IMR-90 (cell line): ENCODE measurements at regions not wholly inside any gene's neighbourhood (a gene's known extent, or its start where the extent isn't known, plus 50 kb on each side); places are given as distances from the start of the nearest gene placed in this dataset.

Source experiments
- ATAC-seq: fragments of 200-7000 bp; cut with Tn5 transposase; 2 replicates; pipeline ENCODE4 v1.9.1; 2020; ENCODE audit warnings: low read depth, mild to moderate bottlenecking, moderate library complexity
- BruUV-seq: library from RNA; stranded (reverse); fragments of 400-500 nt; replicated peaks from 2 replicates; lab custom pipeline; 2021; lab: Mats Ljungman, UMichigan
- CTCF ChIA-PET: fragments of 300-600 bp; formaldehyde crosslinking; extraction: SDS; loops from one replicate; lab custom pipeline; 2021; ENCODE audit warnings: antibody characterized with exemption; lab: Yijun Ruan, JAX
- POLR2A ChIA-PET: fragments of 300-600 bp; sonication (Branson Sonifier 250); formaldehyde crosslinking; loops from one replicate; lab custom pipeline; 2022; ENCODE audit warnings: antibody characterized with exemption; ENCODE audit not compliant: unreplicated experiment; lab: Charles Lee
- DNase-seq: peaks from one replicate; pipeline ENCODE4 v3.0.0; 2013
- H2AFZ ChIP-seq: replicated peaks from 2 replicates; pipeline ENCODE3; 2013; ENCODE audit warnings: low read length, mild to moderate bottlenecking; ENCODE audit not compliant: poor library complexity
- H2AK5ac ChIP-seq: 2 replicates; pipeline ENCODE4 v1.6.1; 2013; ENCODE audit warnings: low read depth, low read length, inconsistent platforms
- H2AK9ac ChIP-seq: replicated peaks from 2 replicates; pipeline ENCODE3; 2013; ENCODE audit warnings: mild to moderate bottlenecking, low read depth, low read length, moderate library complexity; ENCODE audit not compliant: poor library complexity
- H2BK120ac ChIP-seq: 2 replicates; pipeline ENCODE4 v1.6.1; 2013; ENCODE audit warnings: low read depth, low read length, inconsistent platforms
- H2BK15ac ChIP-seq: 3 replicates; pipeline ENCODE4 v1.6.1; 2013; ENCODE audit warnings: low read depth, low read length, inconsistent platforms
- H2BK20ac ChIP-seq: 2 replicates; pipeline ENCODE4 v1.6.1; 2013; ENCODE audit warnings: low read depth, mild to moderate bottlenecking, inconsistent platforms, low read length, moderate library complexity
- H2BK5ac ChIP-seq: 2 replicates; pipeline ENCODE4 v1.6.1; 2013; ENCODE audit warnings: mild to moderate bottlenecking, low read depth, low read length, inconsistent platforms; ENCODE audit not compliant: poor library complexity, severe bottlenecking
- H3K14ac ChIP-seq: replicated peaks from 2 replicates; pipeline ENCODE4 v1.6.1; 2013; ENCODE audit warnings: low read depth, low read length, inconsistent platforms
- H3K18ac ChIP-seq: 2 replicates; pipeline ENCODE4 v1.6.1; 2013; ENCODE audit warnings: low read depth, low read length, control low read depth
- H3K23ac ChIP-seq: 2 replicates; pipeline ENCODE4 v1.6.1; 2013; ENCODE audit warnings: low read depth, low read length, inconsistent platforms
- H3K27ac ChIP-seq: 2 replicates; pipeline ENCODE4 v1.5.1; 2013; ENCODE audit warnings: mild to moderate bottlenecking, control low read depth, low read length; ENCODE audit not compliant: insufficient read depth
- H3K27me3 ChIP-seq: 2 replicates; pipeline ENCODE4 v1.6.1; 2013; ENCODE audit warnings: low read length; ENCODE audit not compliant: control insufficient read depth, insufficient read depth
- H3K36me3 ChIP-seq: 2 replicates; pipeline ENCODE4 v1.6.1; 2013; ENCODE audit warnings: low read length, mixed read lengths; ENCODE audit not compliant: control insufficient read depth, insufficient read depth
- H3K4ac ChIP-seq: 2 replicates; pipeline ENCODE4 v1.6.1; 2013; ENCODE audit warnings: low read depth, low read length, inconsistent platforms
- H3K4me1 ChIP-seq: 2 replicates; pipeline ENCODE4 v1.6.1; 2013; ENCODE audit warnings: low read length, mixed read lengths; ENCODE audit not compliant: control insufficient read depth, insufficient read depth
- H3K4me2 ChIP-seq: 2 replicates; pipeline ENCODE4 v1.6.1; 2013; ENCODE audit warnings: low read depth, mild to moderate bottlenecking, control low read depth, low read length, moderate library complexity
- H3K4me3 ChIP-seq: 2 replicates; pipeline ENCODE4 v1.5.1; 2013; ENCODE audit warnings: low read depth, mild to moderate bottlenecking, control low read depth, low read length, moderate library complexity; ENCODE audit not compliant: insufficient read depth
- H3K56ac ChIP-seq: 2 replicates; pipeline ENCODE4 v1.6.1; 2013; ENCODE audit warnings: low read length, inconsistent platforms; ENCODE audit not compliant: insufficient read depth; ENCODE audit errors: extremely low read depth
- H3K79me1 ChIP-seq, 2 experiments: 2 replicates each; pipeline ENCODE4 v1.6.1; 2013; ENCODE audit warnings: low read length in 2 of 2, inconsistent platforms in 1 of 2, low read depth in 1 of 2
- H3K9ac ChIP-seq: 2 replicates; pipeline ENCODE4 v1.6.1; 2013; ENCODE audit warnings: low read depth, low read length, control low read depth
- H3K9me1 ChIP-seq: 2 replicates; pipeline ENCODE4 v1.6.1; 2013; ENCODE audit warnings: low read length, inconsistent platforms; ENCODE audit not compliant: insufficient read depth
- H3K9me3 ChIP-seq: 2 replicates; pipeline ENCODE4 v1.6.1; 2013; ENCODE audit warnings: low read length; ENCODE audit not compliant: control insufficient read depth, insufficient read depth
- H4K20me1 ChIP-seq: 2 replicates; pipeline ENCODE4 v1.6.1; 2013; ENCODE audit warnings: low read length, inconsistent platforms; ENCODE audit not compliant: insufficient read depth
- H4K5ac ChIP-seq: 2 replicates; pipeline ENCODE4 v1.6.1; 2013; ENCODE audit warnings: mild to moderate bottlenecking, low read depth, low read length, control low read depth
- H4K8ac ChIP-seq, 2 experiments: 2 replicates each; pipeline ENCODE4 v1.6.1; 2013; ENCODE audit warnings: low read depth in 2 of 2, low read length in 2 of 2, control low read depth in 1 of 2, inconsistent platforms in 1 of 2
- H4K91ac ChIP-seq: 2 replicates; pipeline ENCODE4 v1.6.1; 2013; ENCODE audit warnings: low read depth, low read length, inconsistent platforms; ENCODE audit not compliant: insufficient read depth
- FOS ChIP-seq: fragments of 150-350 bp; IDR thresholded peaks from 2 replicates; pipeline ENCODE4 v1.6.1; 2016; ENCODE audit warnings: low read depth, low read length
- USF2 ChIP-seq: fragments of 150-350 bp; IDR thresholded peaks from 2 replicates; pipeline ENCODE4 v1.6.1; 2017; ENCODE audit warnings: mild to moderate bottlenecking, antibody characterized with exemption, low read length, low read depth
- WGBS, 2 experiments: methylation state at CpG; one replicate each; pipeline versions ENCODE4 v1.1.5 to v1.1.7; 2013; ENCODE audit warnings: missing lambda C conversion rate in 2 of 2; ENCODE audit not compliant: insufficient read length in 1 of 2; ENCODE audit errors: extremely low coverage in 2 of 2; 5-methylcytosine and 5-hydroxymethylcytosine counted together
- dilution Hi-C: fragments of 300-500 bp; cut with HindIII; formaldehyde crosslinking; loops from one replicate; pipeline ENCODE4 v1.14.3; 2018; ENCODE audit warnings: low sequenced_read_pairs; ENCODE audit not compliant: unreplicated experiment
- in situ Hi-C: fragments of 300-500 bp; cut with MboI; formaldehyde crosslinking; loops from 3 replicates; pipeline ENCODE4 v1.14.3; 2019; ENCODE audit warnings: low sequenced_read_pairs, inconsistent platforms, mixed read lengths
- intact Hi-C: fragments of 100-400 bp; cut with micrococcal nuclease; formaldehyde crosslinking; loops from 2 replicates; pipeline ENCODE4 v1.10.0; 2022

- intact Hi-C loops, result no loop called here
- Histone ChIP-seq H4K5ac (no peak overlapping the region), H2AK9ac (no peak overlapping the region), H3K14ac (no peak overlapping the region), H3K23ac (no peak overlapping the region), H3K56ac (no peak overlapping the region), H3K9me1 (no peaks in the 10 kb centered on the region), H2BK120ac (no peak overlapping the region), H3K9me3 (no peaks in the 10 kb centered on the region), H3K4ac (no peak overlapping the region), H2AK5ac (no peak overlapping the region), H3K4me1 (no peaks in the 10 kb centered on the region), H3K4me2 (no peak overlapping the region), H2BK15ac (no peak overlapping the region), H4K91ac (no peak overlapping the region), H4K20me1 (no peaks in the 10 kb centered on the region), H3K27me3 (no peaks in the 10 kb centered on the region), H3K9ac (no peak overlapping the region), H3K18ac (no peak overlapping the region), H2AFZ (no peak overlapping the region), H2BK20ac (no peak overlapping the region), H3K36me3 (no peaks in the 10 kb centered on the region), H4K8ac (no peak overlapping the region), H2BK5ac (no peak overlapping the region), H3K4me3 (no peak overlapping the region), H3K27ac (no peak overlapping the region), H3K79me1 (no peaks in the 10 kb centered on the region)
- ChIA-PET CTCF (no interaction called here), POLR2A (no interaction called here)
- dilution Hi-C loops, result no loop called here
- BruUV-seq, result no TSS peak
- in situ Hi-C loops, result no loop called here
- TF ChIP-seq USF2 (no peak), FOS (no peak)
- ATAC-seq (no peak), DNase-seq (no peak)
- WGBS, 2 experiments, result no CpG with 5 or more reads among the region's 1 CpG
Observed at GRCh38 chr20:39163993-39164392, 201.8 kb downstream of the DHX35 start.
